ENCODE measurements at regions not wholly inside any gene's neighbourhood (a gene's known extent, or its start where the extent isn't known, plus 50 kb on each side); places are given as distances from the start of the nearest gene placed in this dataset.

DNA sequence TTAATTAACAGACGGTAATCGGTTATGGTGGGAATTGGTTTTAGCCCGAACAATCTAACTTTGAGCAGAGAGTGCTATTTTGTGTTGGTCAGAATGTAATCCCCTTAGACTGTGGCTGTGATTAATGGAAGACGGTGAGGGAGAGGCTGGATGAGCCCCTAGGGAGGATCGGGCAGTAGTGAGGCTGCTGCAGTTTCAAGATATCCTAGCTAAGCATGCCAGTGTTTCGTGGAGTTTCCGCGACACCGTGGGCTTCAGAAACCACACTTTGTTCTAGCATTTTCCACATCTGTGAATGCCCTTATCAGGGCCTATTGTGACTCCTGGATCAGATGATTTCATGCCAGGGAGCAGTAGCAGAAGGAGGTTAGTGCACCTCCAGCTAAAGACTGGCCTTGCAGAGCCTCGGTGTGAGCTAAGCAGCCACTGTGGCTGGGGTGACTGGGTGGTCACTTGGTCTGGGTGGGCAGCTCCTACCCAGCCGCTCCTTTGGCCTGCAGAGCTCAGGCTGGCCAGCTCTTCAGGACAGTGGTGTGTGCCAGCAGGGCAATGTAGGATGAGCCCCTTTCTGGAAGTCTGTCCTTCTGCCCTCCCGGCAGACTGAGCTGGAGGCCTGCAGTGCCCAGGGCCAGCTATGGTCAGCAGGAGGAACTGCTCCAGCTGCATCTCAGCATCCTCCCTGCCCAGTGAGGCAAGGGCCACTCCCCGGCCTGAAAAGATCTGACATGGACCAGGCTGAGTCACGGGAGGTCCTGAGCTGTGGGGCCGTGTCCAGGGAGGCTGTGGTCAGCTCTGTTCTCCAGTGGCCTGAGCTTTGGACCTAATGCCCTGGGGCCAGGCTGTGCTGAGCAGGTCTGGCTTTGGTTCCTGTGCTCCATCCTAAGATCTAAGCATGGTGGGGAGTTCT is 142.6 kb upstream of the GPC1 start:
- H3K4me3 ChIP-seq (ENCODE audit: control insufficient read depth, low read depth, low read length) = no peak overlapping the region
- TF ChIP-seq, protein P1, sequence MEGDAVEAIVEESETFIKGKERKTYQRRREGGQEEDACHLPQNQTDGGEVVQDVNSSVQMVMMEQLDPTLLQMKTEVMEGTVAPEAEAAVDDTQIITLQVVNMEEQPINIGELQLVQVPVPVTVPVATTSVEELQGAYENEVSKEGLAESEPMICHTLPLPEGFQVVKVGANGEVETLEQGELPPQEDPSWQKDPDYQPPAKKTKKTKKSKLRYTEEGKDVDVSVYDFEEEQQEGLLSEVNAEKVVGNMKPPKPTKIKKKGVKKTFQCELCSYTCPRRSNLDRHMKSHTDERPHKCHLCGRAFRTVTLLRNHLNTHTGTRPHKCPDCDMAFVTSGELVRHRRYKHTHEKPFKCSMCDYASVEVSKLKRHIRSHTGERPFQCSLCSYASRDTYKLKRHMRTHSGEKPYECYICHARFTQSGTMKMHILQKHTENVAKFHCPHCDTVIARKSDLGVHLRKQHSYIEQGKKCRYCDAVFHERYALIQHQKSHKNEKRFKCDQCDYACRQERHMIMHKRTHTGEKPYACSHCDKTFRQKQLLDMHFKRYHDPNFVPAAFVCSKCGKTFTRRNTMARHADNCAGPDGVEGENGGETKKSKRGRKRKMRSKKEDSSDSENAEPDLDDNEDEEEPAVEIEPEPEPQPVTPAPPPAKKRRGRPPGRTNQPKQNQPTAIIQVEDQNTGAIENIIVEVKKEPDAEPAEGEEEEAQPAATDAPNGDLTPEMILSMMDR (IDR thresholded peaks at IDR 0.05; ENCODE audit: control insufficient read depth, insufficient read depth, low read depth, low read length, missing control alignments) = no peak
- no peak for DNase-seq (ENCODE audit: low read depth)

DNA sequence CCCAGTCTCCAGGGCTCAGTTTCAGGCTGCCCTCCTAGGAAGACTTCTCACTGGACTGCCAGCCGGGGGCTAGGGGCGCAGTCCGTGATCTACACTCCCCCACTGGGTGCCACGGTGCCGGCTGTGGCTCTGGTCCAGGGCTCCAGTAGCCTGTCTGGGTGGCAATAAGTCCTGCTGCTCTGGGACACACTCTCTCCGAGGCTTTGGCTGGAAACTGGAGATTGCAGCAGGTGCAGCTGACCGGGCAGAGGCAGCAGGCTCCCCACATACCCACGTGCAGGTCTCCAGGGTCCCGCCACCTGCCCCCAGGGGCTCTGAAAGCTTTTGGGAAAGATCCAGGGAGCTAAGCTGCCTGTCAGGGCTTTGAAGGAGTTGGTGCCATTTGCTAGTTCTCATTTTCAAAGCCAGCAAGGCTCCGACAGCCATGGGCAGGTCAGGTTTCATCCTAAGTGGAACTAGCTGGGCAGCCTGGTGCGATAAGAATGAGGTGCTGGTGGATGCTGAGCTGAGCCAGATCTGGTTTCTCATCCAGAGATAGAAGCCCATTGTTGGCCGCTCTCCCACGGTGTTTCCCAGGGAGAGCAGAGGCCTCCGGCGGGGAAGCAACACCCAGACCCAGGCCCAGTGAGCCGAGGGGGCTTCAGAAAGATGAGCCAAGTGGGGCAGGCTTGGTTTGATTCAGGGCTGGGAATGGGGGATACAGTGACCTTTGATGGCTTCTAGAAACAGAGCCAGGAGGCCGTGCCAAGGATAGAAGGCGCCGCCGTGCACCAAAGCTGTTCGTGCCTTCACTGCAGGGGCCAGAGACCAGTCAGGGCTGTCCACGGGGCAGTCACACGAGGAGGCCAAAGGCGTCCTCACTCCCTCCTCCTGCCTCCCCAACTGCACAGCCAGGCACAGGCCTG is 141.7 kb upstream of the GPC1 start:
- no peak overlapping the region for H3K4me3 ChIP-seq (ENCODE audit: control insufficient read depth, low read depth, low read length)
- TF ChIP-seq, protein P1 (IDR thresholded peaks at IDR 0.05; ENCODE audit: control insufficient read depth, insufficient read depth, low read depth, low read length, missing control alignments) = no peak
- DNase-seq (ENCODE audit: low read depth) = no peak

DNA sequence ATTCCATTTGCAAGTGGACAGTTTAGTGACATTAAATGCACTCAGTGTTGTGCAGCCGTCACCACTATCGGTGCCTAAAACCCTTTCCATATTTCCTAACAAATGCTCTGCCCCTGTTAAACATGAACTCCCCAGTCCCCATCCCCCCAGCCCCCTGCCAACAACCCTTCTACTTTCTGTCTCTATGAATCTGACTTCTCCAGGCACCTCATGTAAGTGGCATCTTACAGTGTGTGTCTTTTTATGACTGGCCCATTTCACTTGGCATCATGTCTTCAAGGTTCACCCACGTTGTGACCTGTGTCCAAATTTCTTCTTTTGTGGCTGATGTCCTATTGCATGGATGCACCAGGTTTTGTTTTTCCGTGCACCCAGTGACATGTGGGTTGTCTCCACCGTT is 140.9 kb upstream of the GPC1 start:
- no peak overlapping the region for H3K4me3 ChIP-seq (ENCODE audit: control insufficient read depth, low read depth, low read length)
- DNase-seq (ENCODE audit: low read depth) = no peak
- TF ChIP-seq, protein P1 (IDR thresholded peaks at IDR 0.05; ENCODE audit: control insufficient read depth, insufficient read depth, low read depth, low read length, missing control alignments) = no peak

DNA sequence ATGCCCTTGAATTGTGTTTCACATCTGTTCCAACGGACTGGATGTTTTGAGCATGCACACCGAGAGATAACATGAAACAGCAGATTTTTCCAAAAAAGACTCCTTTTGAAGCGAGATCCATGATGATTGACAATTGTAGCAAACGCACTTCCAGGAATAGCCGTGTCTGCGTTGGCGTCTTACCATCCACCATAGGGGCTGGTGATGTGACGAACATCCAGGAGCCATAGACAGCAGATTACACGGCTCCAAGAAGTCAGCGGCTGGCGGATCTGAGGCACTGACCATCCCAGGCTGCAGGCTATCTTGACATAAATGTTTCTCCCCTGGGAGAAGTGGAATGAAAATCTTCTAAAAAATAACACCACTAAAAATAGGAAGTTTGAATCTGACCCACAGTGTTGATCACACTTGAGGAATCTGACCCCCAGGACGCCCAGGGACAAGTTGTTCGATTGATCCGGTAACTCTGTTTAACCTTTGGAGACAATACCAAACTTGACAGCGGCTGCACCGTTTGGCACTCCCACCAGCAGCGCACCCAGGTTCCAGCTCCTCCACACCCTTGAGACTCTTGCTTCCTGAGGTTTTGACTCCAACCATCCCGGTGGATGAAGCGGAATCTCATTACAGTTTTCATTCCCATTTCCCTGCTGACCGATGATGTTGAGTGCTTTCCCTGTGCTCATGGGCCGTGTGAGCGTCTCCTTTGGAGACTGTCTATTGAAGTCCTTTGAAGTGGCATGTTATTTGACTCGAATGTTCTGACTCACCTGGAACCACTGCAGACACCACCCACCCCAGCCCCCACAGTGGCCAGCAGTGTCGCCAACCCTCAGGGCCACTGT is 140.0 kb upstream of the GPC1 start:
- H3K4me3 ChIP-seq (ENCODE audit: control insufficient read depth, low read depth, low read length) = no peak overlapping the region
- DNase-seq (ENCODE audit: low read depth) = no peak
- TF ChIP-seq, protein P1 (IDR thresholded peaks at IDR 0.05; ENCODE audit: control insufficient read depth, insufficient read depth, low read depth, low read length, missing control alignments) = no peak

DNA sequence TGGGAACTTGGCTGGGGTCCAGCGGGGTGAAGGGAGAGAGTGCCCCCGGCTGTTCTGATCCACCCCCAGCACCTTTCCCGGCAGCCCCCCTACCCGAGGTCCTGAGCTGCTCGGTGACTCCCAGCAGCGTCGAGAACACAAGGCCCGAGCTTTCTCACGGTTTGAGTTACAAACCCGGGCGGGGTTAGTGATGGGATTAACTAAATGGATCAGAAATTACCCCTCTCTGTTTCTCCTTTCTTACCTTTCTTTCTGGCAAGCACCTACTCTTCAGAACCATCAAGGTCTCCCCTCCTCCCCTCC is 139.4 kb upstream of the GPC1 start:
- TF ChIP-seq, protein P1 (IDR thresholded peaks at IDR 0.05; ENCODE audit: control insufficient read depth, insufficient read depth, low read depth, low read length, missing control alignments) = no peak
- DNase-seq (ENCODE audit: low read depth) = no peak
- H3K4me3 ChIP-seq (ENCODE audit: control insufficient read depth, low read depth, low read length) = no peak overlapping the region

Data from AG09309 (cell line).